Thyroid gland (tissue), 4 donors: ENCODE measurements at regions not wholly inside any gene's neighbourhood (a gene's known extent, or its start where the extent isn't known, plus 50 kb on each side); places are given as distances from the start of the nearest gene placed in this dataset.

ENCODE experiments used
- DNase-seq, 2 donors: peaks; one replicate each; pipeline ENCODE4 v3.0.0-alpha.2; 2019
- H3K27ac ChIP-seq, 3 donors: fragments of 200-600 bp; sonication (generic); 1 replicate in 2 of 3; 2 replicates in 1 of 3; pipeline ENCODE4 v1.5.1; 2016 to 2019; ENCODE audit warnings: mild to moderate bottlenecking in 1 of 3, moderate library complexity in 1 of 3
- H3K27me3 ChIP-seq: fragments of 200-600 bp; sonication (generic); one replicate; pipeline ENCODE4 v1.5.1; 2019
- H3K36me3 ChIP-seq, 2 donors: fragments of 200-600 bp; sonication (generic); one replicate each; pipeline ENCODE4 v1.5.1; 2016 to 2019
- H3K4me1 ChIP-seq, 2 donors: fragments of 200-600 bp; sonication (generic); one replicate each; pipeline ENCODE4 v1.5.1; 2017 to 2019
- H3K4me3 ChIP-seq, 3 donors: fragments of 200-600 bp; sonication (generic); replicated peaks in 1 of 3; 1 replicate in 2 of 3; 2 replicates in 1 of 3; pipeline ENCODE4 v1.5.1; 2016; ENCODE audit warnings: mild to moderate bottlenecking in 1 of 3
- H3K9me3 ChIP-seq: fragments of 200-600 bp; sonication (generic); one replicate; pipeline ENCODE4 v1.5.1; 2017
- CTCF ChIP-seq, 6 experiments: fragments of 200-600 bp in 3 of 6; fragments of 450-650 bp in 3 of 6; sonication (generic) in 3 of 6; IDR thresholded peaks; one replicate each; pipeline ENCODE4 v1.5.1; 2016 to 2019; ENCODE audit warnings: antibody characterized with exemption in 6 of 6, mild to moderate bottlenecking in 2 of 6, inconsistent platforms in 1 of 6, moderate library complexity in 1 of 6
- POLR2A ChIP-seq, 2 donors: fragments of 450-650 bp; IDR thresholded peaks; one replicate each; pipeline ENCODE4 v1.6.1; 2017; ENCODE audit warnings: antibody characterized with exemption in 2 of 2, mild to moderate bottlenecking in 2 of 2, moderate library complexity in 1 of 2
- WGBS, 2 donors: methylation state at CpG; one replicate each; pipeline ENCODE4 v1.1.5; 2017; 5-methylcytosine and 5-hydroxymethylcytosine counted together
- intact Hi-C: fragments of 100-400 bp; cut with DNase I; formaldehyde crosslinking; loops from one replicate; pipeline ENCODE4 v1.15.1; 2023

- H3K36me3 ChIP-seq = no peaks in the 10 kb centered on the region
- no peak overlapping the region for H3K4me3 ChIP-seq
- no peak for DNase-seq
- no peak overlapping the region for H3K27ac ChIP-seq
- no peaks in the 10 kb centered on the region for H3K27me3 ChIP-seq
- 50 to 60% methylated on average over 5 of the region's 5 CpGs for whole genome bisulfite sequencing, 2 donors
- H3K9me3 ChIP-seq = no peaks in the 10 kb centered on the region
- intact Hi-C loops = no loop called here
- TF ChIP-seq POLR2A (IDR thresholded peaks at IDR 0.05) = no peak
- TF ChIP-seq CTCF (IDR thresholded peaks at IDR 0.05) = no peak
- H3K4me1 ChIP-seq = no peaks in the 10 kb centered on the region
These were observed 62.9 kb upstream of the ADRA2C start for GRCh38 chr4:3703343-3703676.

- no peaks in the 10 kb centered on the region for H3K4me1 ChIP-seq
- WGBS, 2 donors = 64 to 74% methylated on average over 16 to 25 of the region's 31 CpGs
- H3K4me3 ChIP-seq = no peak overlapping the region
- no peaks in the 10 kb centered on the region for H3K9me3 ChIP-seq
- intact Hi-C loops = no loop called here
- no peaks in the 10 kb centered on the region for H3K27me3 ChIP-seq
- DNase-seq = no peak
- no peak overlapping the region for H3K27ac ChIP-seq
- H3K36me3 ChIP-seq = no peaks in the 10 kb centered on the region
- no peak for TF ChIP-seq POLR2A (IDR thresholded peaks at IDR 0.05)
- no peak for TF ChIP-seq CTCF (IDR thresholded peaks at IDR 0.05)
These were observed 63.5 kb upstream of the ADRA2C start for GRCh38 chr4:3702561-3703221.

GRCh38 chr4:3701736-3702560 lies 64.2 kb upstream of the ADRA2C start:
- Histone ChIP-seq H3K4me1 (no peaks in the 10 kb centered on the region), H3K9me3 (no peaks in the 10 kb centered on the region), H3K27me3 (no peaks in the 10 kb centered on the region), H3K36me3 (no peaks in the 10 kb centered on the region), H3K4me3 (no peak overlapping the region), H3K27ac (no peak overlapping the region)
- intact Hi-C loops = no loop called here
- no peak for TF ChIP-seq POLR2A (IDR thresholded peaks at IDR 0.05)
- WGBS, 2 donors = 60 to 83% methylated on average over 6 to 24 of the region's 29 CpGs
- DNase-seq = no peak

GRCh38 chr4:3701271-3701734 lies 64.9 kb upstream of the ADRA2C start:
- WGBS, 2 donors = 43 to 63% methylated on average over 5 to 6 of the region's 12 CpGs
- H3K27me3 ChIP-seq = no peaks in the 10 kb centered on the region
- DNase-seq = no peak
- TF ChIP-seq POLR2A (IDR thresholded peaks at IDR 0.05) (no peak), CTCF (IDR thresholded peaks at IDR 0.05) (no peak)
- H3K27ac ChIP-seq = no peak overlapping the region
- H3K4me3 ChIP-seq = no peak overlapping the region
- no peaks in the 10 kb centered on the region for H3K4me1 ChIP-seq
- intact Hi-C loops = no loop called here
- H3K9me3 ChIP-seq = no peaks in the 10 kb centered on the region
- no peaks in the 10 kb centered on the region for H3K36me3 ChIP-seq

GRCh38 chr4:3700736-3701135 lies 65.4 kb upstream of the ADRA2C start:
- Histone ChIP-seq H3K27ac (no peak overlapping the region), H3K9me3 (no peaks in the 10 kb centered on the region), H3K27me3 (no peaks in the 10 kb centered on the region), H3K4me3 (no peak overlapping the region), H3K4me1 (no peaks in the 10 kb centered on the region), H3K36me3 (no peaks in the 10 kb centered on the region)
- intact Hi-C loops = no loop called here
- no peak for DNase-seq
- 75 to 89% methylated on average over 10 of the region's 10 CpGs for WGBS, 2 donors
- TF ChIP-seq POLR2A (IDR thresholded peaks at IDR 0.05) (no peak), CTCF (IDR thresholded peaks at IDR 0.05) (no peak)
